OCI-LY3 (cell line): ENCODE measurements at regions not wholly inside any gene's neighbourhood (a gene's known extent, or its start where the extent isn't known, plus 50 kb on each side); places are given as distances from the start of the nearest gene placed in this dataset.

ENCODE experiments used
- CTCF ChIP-seq: fragments of 200-600, 300-600 bp; sonication (generic); IDR thresholded peaks from 2 replicates; pipeline ENCODE4 v1.5.1; 2014; ENCODE audit warnings: antibody characterized with exemption, low read length, low read depth
- EZH2phosphoT487 ChIP-seq: fragments of 200-600 bp; shearing (Covaris generic); IDR thresholded peaks from 2 replicates; pipeline ENCODE4 v1.6.1; 2018; ENCODE audit warnings: antibody characterized with exemption, mixed run types, low read depth

GRCh38 chr2:7205151-7205830 lies 288.1 kb downstream of the RNF144A start:
- TF ChIP-seq CTCF (no peak), EZH2phosphoT487 (no peak)
